Caco-2 (cell line): ENCODE measurements at regions not wholly inside any gene's neighbourhood (a gene's known extent, or its start where the extent isn't known, plus 50 kb on each side); places are given as distances from the start of the nearest gene placed in this dataset.

Experiments used
- BruUV-seq: library from RNA; stranded (reverse); fragments of 400-500 nt; replicated peaks from 2 replicates; lab custom pipeline; 2021; lab: Mats Ljungman, UMichigan
- CTCF ChIA-PET: fragments of 300-600 bp; sonication (Branson Sonifier 250); formaldehyde crosslinking; loops from one replicate; lab custom pipeline; 2022; ENCODE audit warnings: antibody characterized with exemption; lab: Charles Lee
- POLR2A ChIA-PET: fragments of 300-600 bp; sonication (Branson Sonifier 250); formaldehyde crosslinking; loops from one replicate; lab custom pipeline; 2022; ENCODE audit warnings: antibody characterized with exemption; lab: Charles Lee
- DNase-seq, 2 experiments: peaks; one replicate each; pipeline versions ENCODE4 v3.0.0 to v3.0.0-alpha.2; 2020 to 2022
- H3K27me3 ChIP-seq: replicated peaks from 2 replicates; pipeline ENCODE4 v1.6.0; 2011; ENCODE audit warnings: low read length; ENCODE audit not compliant: control insufficient read depth, insufficient read depth
- H3K36me3 ChIP-seq: 2 replicates; pipeline ENCODE4 v1.5.1; 2011; ENCODE audit warnings: low read length; ENCODE audit not compliant: control insufficient read depth, insufficient read depth
- H3K4me1 ChIP-seq: fragments of 250-450 bp; sonication (Bioruptor Pico); 2 replicates; pipeline ENCODE4 v1.5.1; 2020; ENCODE audit warnings: mild to moderate bottlenecking
- H3K4me3 ChIP-seq: 2 replicates; pipeline ENCODE4 v1.5.1; 2011; ENCODE audit warnings: low read depth, mild to moderate bottlenecking, control low read depth, low read length
- H3K9me3 ChIP-seq: fragments of 250-450 bp; sonication (Bioruptor Pico); 2 replicates; pipeline ENCODE4 v1.5.1; 2020; ENCODE audit warnings: mild to moderate bottlenecking, moderate library complexity
- H3K27ac Mint-ChIP-seq: one replicate; pipeline ENCODE4 v1.8.0; 2022; ENCODE audit warnings: mixed read lengths; ENCODE audit not compliant: unreplicated experiment
- H3K27me3 Mint-ChIP-seq: one replicate; pipeline ENCODE4 v1.8.0; 2022; ENCODE audit warnings: mixed read lengths; ENCODE audit not compliant: insufficient read depth, unreplicated experiment
- H3K36me3 Mint-ChIP-seq: one replicate; pipeline ENCODE4 v1.8.0; 2022; ENCODE audit warnings: mild to moderate bottlenecking, mixed read lengths; ENCODE audit not compliant: insufficient read depth, unreplicated experiment
- H3K4me1 Mint-ChIP-seq: one replicate; pipeline ENCODE4 v1.8.0; 2022; ENCODE audit warnings: low read depth, mixed read lengths; ENCODE audit not compliant: unreplicated experiment
- H3K4me3 Mint-ChIP-seq: one replicate; pipeline ENCODE4 v1.8.0; 2022; ENCODE audit warnings: mild to moderate bottlenecking, moderate library complexity, mixed read lengths; ENCODE audit not compliant: unreplicated experiment
- H3K9me3 Mint-ChIP-seq: one replicate; pipeline ENCODE4 v1.8.0; 2022; ENCODE audit warnings: mixed read lengths; ENCODE audit not compliant: unreplicated experiment
- CTCF ChIP-seq, 2 experiments: fragments of 200-600 bp in 1 of 2; IDR thresholded peaks; 1 replicate in 1 of 2; 2 replicates in 1 of 2; pipeline versions ENCODE4 v1.5.1 to v1.8.0; 2011 to 2022; ENCODE audit warnings: antibody characterized with exemption in 1 of 2, control low read depth in 1 of 2, inconsistent platforms in 1 of 2, low read depth in 1 of 2, low read length in 1 of 2, mild to moderate bottlenecking in 1 of 2, moderate library complexity in 1 of 2; ENCODE audit not compliant: insufficient read depth in 1 of 2, severe bottlenecking in 1 of 2, unreplicated experiment in 1 of 2
- intact Hi-C: fragments of 100-400 bp; cut with micrococcal nuclease; formaldehyde crosslinking; loops from one replicate; pipeline ENCODE4 v1.10.0; 2022; ENCODE audit not compliant: unreplicated experiment

- Mint-ChIP-seq H3K4me1 (peaks cover 9% of the 10 kb centered on the region), H3K27ac (no peak overlapping the region), H3K36me3 (no peaks in the 10 kb centered on the region), H3K9me3 (peaks cover 15% of the 10 kb centered on the region), H3K27me3 (no peaks in the 10 kb centered on the region), H3K4me3 (no peak overlapping the region)
- no TSS peak for BruUV-seq
- no peak for TF ChIP-seq CTCF (IDR thresholded peaks at IDR 0.05; ENCODE audit: insufficient read depth in 1 of 2, low read depth in 1 of 2, low read length in 1 of 2, severe bottlenecking in 1 of 2, unreplicated experiment in 1 of 2)
- DNase-seq = no peak
- no peaks in the 10 kb centered on the region for H3K4me1 ChIP-seq
- no peaks in the 10 kb centered on the region for H3K36me3 ChIP-seq
- CTCF ChIA-PET = no interaction called here
- H3K27me3 ChIP-seq = no peaks in the 10 kb centered on the region
- intact Hi-C loops = no loop called here
- POLR2A ChIA-PET = no interaction called here
- no peaks in the 10 kb centered on the region for H3K9me3 ChIP-seq
- H3K4me3 ChIP-seq = no peak overlapping the region
Measured at GRCh38 chr4:71635139-71635748, 148.6 kb downstream of the GC start.

GRCh38 chr4:71634364-71634763 lies 149.5 kb downstream of the GC start:
- DNase-seq = no peak
- no TSS peak for BruUV-seq
- Histone ChIP-seq H3K27me3 (no peaks in the 10 kb centered on the region), H3K4me1 (no peaks in the 10 kb centered on the region), H3K4me3 (no peak overlapping the region), H3K36me3 (no peaks in the 10 kb centered on the region), H3K9me3 (peaks cover 2% of the 10 kb centered on the region; the same call in 1 of the 2 replicates)
- Mint-ChIP-seq H3K4me3 (no peak overlapping the region), H3K27ac (no peak overlapping the region), H3K4me1 (peaks cover 9% of the 10 kb centered on the region), H3K36me3 (no peaks in the 10 kb centered on the region), H3K9me3 (peaks cover 15% of the 10 kb centered on the region), H3K27me3 (no peaks in the 10 kb centered on the region)
- CTCF ChIA-PET = no interaction called here
- POLR2A ChIA-PET = no interaction called here
- intact Hi-C loops = no loop called here
- no peak for TF ChIP-seq CTCF (IDR thresholded peaks at IDR 0.05; ENCODE audit: insufficient read depth in 1 of 2, low read depth in 1 of 2, low read length in 1 of 2, severe bottlenecking in 1 of 2, unreplicated experiment in 1 of 2)

GRCh38 chr4:71630803-71631202 lies 153.1 kb downstream of the GC start:
- H3K4me1 ChIP-seq = no peaks in the 10 kb centered on the region
- H3K4me1 Mint-ChIP-seq = no peaks in the 10 kb centered on the region
- no peak overlapping the region for H3K4me3 ChIP-seq
- no peak overlapping the region for H3K27ac Mint-ChIP-seq
- H3K9me3 ChIP-seq = peaks cover 14% of the 10 kb centered on the region
- ChIA-PET POLR2A (no interaction called here), CTCF (no interaction called here)
- BruUV-seq = no TSS peak
- H3K36me3 Mint-ChIP-seq = no peaks in the 10 kb centered on the region
- no peaks in the 10 kb centered on the region for H3K27me3 Mint-ChIP-seq
- H3K9me3 Mint-ChIP-seq = peaks cover 28% of the 10 kb centered on the region
- TF ChIP-seq CTCF (IDR thresholded peaks at IDR 0.05; ENCODE audit: insufficient read depth in 1 of 2, low read depth in 1 of 2, low read length in 1 of 2, severe bottlenecking in 1 of 2, unreplicated experiment in 1 of 2) = no peak
- no peak for DNase-seq
- no peak overlapping the region for H3K4me3 Mint-ChIP-seq
- H3K27me3 ChIP-seq = no peaks in the 10 kb centered on the region
- H3K36me3 ChIP-seq = no peaks in the 10 kb centered on the region
- intact Hi-C loops = no loop called here
